ENCODE measurements at regions not wholly inside any gene's neighbourhood (a gene's known extent, or its start where the extent isn't known, plus 50 kb on each side); places are given as distances from the start of the nearest gene placed in this dataset.

DNA sequence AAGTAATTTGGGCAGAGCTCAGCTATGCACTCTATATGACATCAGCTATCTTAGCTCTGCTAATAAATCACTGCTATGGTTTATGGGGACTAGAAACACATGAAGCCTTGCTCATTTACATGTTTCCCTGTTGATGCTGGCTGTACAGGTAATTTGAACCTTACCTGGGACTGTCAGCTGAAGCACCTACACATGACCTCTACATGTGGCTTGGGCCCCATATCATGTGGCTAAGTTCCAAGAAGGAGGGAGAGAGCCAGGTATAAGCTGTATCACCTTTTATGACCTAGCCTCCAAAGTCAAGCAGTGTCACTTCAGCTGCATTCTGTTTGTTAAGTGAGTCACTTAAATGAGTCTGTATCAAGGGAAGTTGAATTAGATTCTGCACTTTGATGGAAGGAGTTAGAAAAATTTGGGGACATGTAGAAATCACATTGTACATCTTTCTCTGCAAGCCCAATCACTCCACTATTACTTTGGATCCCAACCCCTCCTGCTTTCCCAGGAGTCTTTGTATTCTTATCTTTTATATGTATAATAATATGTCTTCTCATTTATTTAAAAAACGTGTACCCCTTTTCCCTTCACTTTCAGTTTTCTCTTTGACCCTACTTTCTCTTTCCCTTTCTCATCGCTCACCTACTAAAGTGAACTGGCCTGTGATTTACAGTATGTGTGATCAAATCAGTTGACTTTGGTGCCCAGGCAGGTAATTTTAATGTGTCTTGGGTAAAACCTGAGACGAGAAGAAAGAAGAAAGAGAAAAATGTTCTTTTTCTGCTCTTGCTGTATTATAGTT lies 53.4 kb upstream of the PRKACB start:
- Histone ChIP-seq H3K9ac (ENCODE audit: low read length) (no peak overlapping the region), H3F3A (ENCODE audit: insufficient read depth, low read length, poor library complexity, severe bottlenecking) (no peaks in the 10 kb centered on the region), H3K9me2 (ENCODE audit: insufficient read depth, low read length) (no peaks in the 10 kb centered on the region), H3K27me3 (ENCODE audit: insufficient read depth, low read depth, low read length) (no peaks in the 10 kb centered on the region), H3K4me3 (ENCODE audit: low read length) (no peak overlapping the region), H3K79me2 (replicated peaks; ENCODE audit: insufficient read depth, low read length) (peaks cover 15% of the 10 kb centered on the region), H4K20me1 (ENCODE audit: insufficient read depth) (no peaks in the 10 kb centered on the region), H3K27ac (ENCODE audit: low read length) (no peak overlapping the region), H3K4me2 (ENCODE audit: low read length) (no peak overlapping the region), H3K36me3 (ENCODE audit: insufficient read depth, low read length) (no peaks in the 10 kb centered on the region), H3K9me3 (ENCODE audit: low read length) (no peaks in the 10 kb centered on the region), H2AFZ (ENCODE audit: low read depth, low read length) (no peak overlapping the region)
- no peak for TF ChIP-seq EP300 (conservative IDR thresholded peaks at IDR 0.05; ENCODE audit: poor library complexity, severe bottlenecking)
- TF ChIP-seq, protein P1, sequence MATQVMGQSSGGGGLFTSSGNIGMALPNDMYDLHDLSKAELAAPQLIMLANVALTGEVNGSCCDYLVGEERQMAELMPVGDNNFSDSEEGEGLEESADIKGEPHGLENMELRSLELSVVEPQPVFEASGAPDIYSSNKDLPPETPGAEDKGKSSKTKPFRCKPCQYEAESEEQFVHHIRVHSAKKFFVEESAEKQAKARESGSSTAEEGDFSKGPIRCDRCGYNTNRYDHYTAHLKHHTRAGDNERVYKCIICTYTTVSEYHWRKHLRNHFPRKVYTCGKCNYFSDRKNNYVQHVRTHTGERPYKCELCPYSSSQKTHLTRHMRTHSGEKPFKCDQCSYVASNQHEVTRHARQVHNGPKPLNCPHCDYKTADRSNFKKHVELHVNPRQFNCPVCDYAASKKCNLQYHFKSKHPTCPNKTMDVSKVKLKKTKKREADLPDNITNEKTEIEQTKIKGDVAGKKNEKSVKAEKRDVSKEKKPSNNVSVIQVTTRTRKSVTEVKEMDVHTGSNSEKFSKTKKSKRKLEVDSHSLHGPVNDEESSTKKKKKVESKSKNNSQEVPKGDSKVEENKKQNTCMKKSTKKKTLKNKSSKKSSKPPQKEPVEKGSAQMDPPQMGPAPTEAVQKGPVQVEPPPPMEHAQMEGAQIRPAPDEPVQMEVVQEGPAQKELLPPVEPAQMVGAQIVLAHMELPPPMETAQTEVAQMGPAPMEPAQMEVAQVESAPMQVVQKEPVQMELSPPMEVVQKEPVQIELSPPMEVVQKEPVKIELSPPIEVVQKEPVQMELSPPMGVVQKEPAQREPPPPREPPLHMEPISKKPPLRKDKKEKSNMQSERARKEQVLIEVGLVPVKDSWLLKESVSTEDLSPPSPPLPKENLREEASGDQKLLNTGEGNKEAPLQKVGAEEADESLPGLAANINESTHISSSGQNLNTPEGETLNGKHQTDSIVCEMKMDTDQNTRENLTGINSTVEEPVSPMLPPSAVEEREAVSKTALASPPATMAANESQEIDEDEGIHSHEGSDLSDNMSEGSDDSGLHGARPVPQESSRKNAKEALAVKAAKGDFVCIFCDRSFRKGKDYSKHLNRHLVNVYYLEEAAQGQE (IDR thresholded peaks at IDR 0.05; ENCODE audit: borderline replicate concordance) = no peak
- no peak for TF ChIP-seq MXI1 (conservative IDR thresholded peaks at IDR 0.05; ENCODE audit: poor library complexity, severe bottlenecking)
- no peak for TF ChIP-seq POLR2AphosphoS5 (IDR thresholded peaks at IDR 0.05)
- TF ChIP-seq TAF1 (IDR thresholded peaks at IDR 0.05; ENCODE audit: low read depth) = no peak
- TF ChIP-seq SMC3 (conservative IDR thresholded peaks at IDR 0.05; ENCODE audit: poor library complexity) = no peak
- TF ChIP-seq EZH2 (IDR thresholded peaks at IDR 0.05; ENCODE audit: borderline replicate concordance, insufficient read depth, low read length, poor library complexity, severe bottlenecking) = no peak
- no peak for TF ChIP-seq RAD21 (conservative IDR thresholded peaks at IDR 0.05)
- no peak for TF ChIP-seq CTCF (IDR thresholded peaks at IDR 0.05; ENCODE audit: poor library complexity, severe bottlenecking)

DNA sequence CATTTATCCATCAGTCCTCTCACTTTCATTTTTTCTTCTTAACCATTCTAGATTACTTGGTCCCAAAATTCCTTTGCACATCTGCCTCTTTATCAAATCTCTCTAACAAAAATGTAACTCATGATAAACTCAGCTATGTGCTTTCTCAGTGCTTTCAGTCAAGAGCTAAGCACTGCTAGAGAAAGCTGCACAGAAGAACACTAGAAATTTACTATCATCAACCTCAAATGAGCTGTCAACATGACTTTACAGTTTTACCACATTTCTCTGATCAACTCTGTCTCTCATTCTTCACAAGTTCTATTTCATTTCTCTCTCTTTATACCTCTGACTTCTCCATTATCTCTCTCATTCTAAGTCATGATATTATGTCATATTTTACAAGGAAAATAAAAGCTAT lies 54.2 kb upstream of the PRKACB start:
- H3K9ac ChIP-seq (ENCODE audit: low read length) = no peak overlapping the region
- H3K27ac ChIP-seq (ENCODE audit: low read length) = no peak overlapping the region
- no peaks in the 10 kb centered on the region for H3K36me3 ChIP-seq (ENCODE audit: insufficient read depth, low read length)
- H2AFZ ChIP-seq (ENCODE audit: low read depth, low read length) = no peak overlapping the region
- no peak overlapping the region for H3K4me2 ChIP-seq (ENCODE audit: low read length)
- no peaks in the 10 kb centered on the region for H3K9me2 ChIP-seq (ENCODE audit: insufficient read depth, low read length)
- H4K20me1 ChIP-seq (ENCODE audit: insufficient read depth) = no peaks in the 10 kb centered on the region
- no peaks in the 10 kb centered on the region for H3K9me3 ChIP-seq (ENCODE audit: low read length)
- no peaks in the 10 kb centered on the region for H3K27me3 ChIP-seq (ENCODE audit: insufficient read depth, low read depth, low read length)
- H3F3A ChIP-seq (ENCODE audit: insufficient read depth, low read length, poor library complexity, severe bottlenecking) = no peaks in the 10 kb centered on the region
- peaks cover 12% of the 10 kb centered on the region for H3K79me2 ChIP-seq (replicated peaks; ENCODE audit: insufficient read depth, low read length)
- H3K4me3 ChIP-seq (ENCODE audit: low read length) = no peak overlapping the region
- TF ChIP-seq POLR2AphosphoS5 (IDR thresholded peaks at IDR 0.05) (no peak), RAD21 (conservative IDR thresholded peaks at IDR 0.05) (no peak), EP300 (conservative IDR thresholded peaks at IDR 0.05; ENCODE audit: poor library complexity, severe bottlenecking) (no peak), MXI1 (conservative IDR thresholded peaks at IDR 0.05; ENCODE audit: poor library complexity, severe bottlenecking) (no peak), EZH2 (IDR thresholded peaks at IDR 0.05; ENCODE audit: borderline replicate concordance, insufficient read depth, low read length, poor library complexity, severe bottlenecking) (no peak), TAF1 (IDR thresholded peaks at IDR 0.05; ENCODE audit: low read depth) (no peak), CTCF (IDR thresholded peaks at IDR 0.05; ENCODE audit: poor library complexity, severe bottlenecking) (no peak), SMC3 (conservative IDR thresholded peaks at IDR 0.05; ENCODE audit: poor library complexity) (no peak)
- TF ChIP-seq, protein P1 (IDR thresholded peaks at IDR 0.05; ENCODE audit: borderline replicate concordance) = no peak

Measured in neural cell (in vitro differentiated cells).